Breast epithelium (tissue), 3 donors: ENCODE measurements at regions not wholly inside any gene's neighbourhood (a gene's known extent, or its start where the extent isn't known, plus 50 kb on each side); places are given as distances from the start of the nearest gene placed in this dataset.
A peak's percentile ranks its signal among the peaks of the same experiment; 100 is the strongest.

Experiments used
- POLR2AphosphoS5 ChIP-seq, 3 donors: sonication (generic); formaldehyde crosslinking; IDR thresholded peaks; one replicate each; pipeline ENCODE4 v1.6.1; 2017; ENCODE audit warnings: antibody characterized with exemption in 3 of 3
- TF ChIP-seq, protein P1 (sequence below), 3 donors: fragments of 450-650 bp; IDR thresholded peaks; one replicate each; pipeline ENCODE4 v1.5.1; 2016 to 2017; ENCODE audit warnings: antibody characterized with exemption in 3 of 3, mild to moderate bottlenecking in 3 of 3, moderate library complexity in 3 of 3

DNA sequence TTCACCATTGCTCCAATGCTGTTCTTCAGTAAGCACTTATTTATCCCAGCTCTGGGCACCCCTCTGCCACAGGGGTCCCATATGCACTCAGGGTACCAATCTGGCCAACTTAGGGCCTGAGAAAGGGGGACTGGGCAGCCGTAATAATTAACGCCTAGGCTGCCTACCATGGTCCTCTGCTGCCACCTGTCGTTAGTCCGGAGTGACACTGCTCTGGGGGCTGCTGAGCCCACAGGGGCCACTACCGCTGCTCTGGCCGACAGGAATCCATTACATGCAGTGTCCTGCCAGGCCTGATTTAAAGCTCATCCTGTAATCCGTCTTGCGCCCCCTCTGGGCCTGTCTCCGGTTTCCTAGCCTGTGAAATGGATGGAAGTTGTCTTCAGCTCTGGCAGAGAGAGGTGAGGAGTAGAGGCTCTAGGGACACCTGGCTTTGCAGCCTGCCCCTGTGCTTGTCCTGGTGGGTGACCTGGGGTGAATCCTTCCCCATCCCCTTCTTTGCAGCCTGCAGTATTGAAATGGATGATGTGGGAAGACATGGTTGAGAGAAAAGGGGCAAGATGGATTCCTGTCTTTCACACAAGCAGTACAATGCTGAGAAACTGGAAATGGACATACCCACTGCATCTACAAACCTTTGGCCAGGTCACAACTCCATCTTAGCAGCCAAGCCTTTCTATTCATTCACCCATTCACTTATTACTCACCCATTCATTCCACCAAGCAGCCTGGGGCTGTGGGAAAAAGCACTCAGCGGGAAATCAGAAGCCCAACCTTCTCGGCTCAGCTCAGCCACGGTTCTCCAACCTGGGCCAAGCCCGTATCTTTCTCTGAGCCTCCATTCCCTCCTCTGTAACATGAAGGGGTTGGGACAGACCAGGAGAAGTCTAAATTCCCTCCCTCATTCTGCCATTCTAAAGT is 116.3 kb upstream of the NALF2 start:
- TF ChIP-seq POLR2AphosphoS5 (IDR thresholded peaks at IDR 0.05) = no peak
- TF ChIP-seq, protein P1, sequence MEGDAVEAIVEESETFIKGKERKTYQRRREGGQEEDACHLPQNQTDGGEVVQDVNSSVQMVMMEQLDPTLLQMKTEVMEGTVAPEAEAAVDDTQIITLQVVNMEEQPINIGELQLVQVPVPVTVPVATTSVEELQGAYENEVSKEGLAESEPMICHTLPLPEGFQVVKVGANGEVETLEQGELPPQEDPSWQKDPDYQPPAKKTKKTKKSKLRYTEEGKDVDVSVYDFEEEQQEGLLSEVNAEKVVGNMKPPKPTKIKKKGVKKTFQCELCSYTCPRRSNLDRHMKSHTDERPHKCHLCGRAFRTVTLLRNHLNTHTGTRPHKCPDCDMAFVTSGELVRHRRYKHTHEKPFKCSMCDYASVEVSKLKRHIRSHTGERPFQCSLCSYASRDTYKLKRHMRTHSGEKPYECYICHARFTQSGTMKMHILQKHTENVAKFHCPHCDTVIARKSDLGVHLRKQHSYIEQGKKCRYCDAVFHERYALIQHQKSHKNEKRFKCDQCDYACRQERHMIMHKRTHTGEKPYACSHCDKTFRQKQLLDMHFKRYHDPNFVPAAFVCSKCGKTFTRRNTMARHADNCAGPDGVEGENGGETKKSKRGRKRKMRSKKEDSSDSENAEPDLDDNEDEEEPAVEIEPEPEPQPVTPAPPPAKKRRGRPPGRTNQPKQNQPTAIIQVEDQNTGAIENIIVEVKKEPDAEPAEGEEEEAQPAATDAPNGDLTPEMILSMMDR (IDR thresholded peaks at IDR 0.05) = peak in 2 of 3 donors; percentile 37 to 38
